ENCODE measurements at regions not wholly inside any gene's neighbourhood (a gene's known extent, or its start where the extent isn't known, plus 50 kb on each side); places are given as distances from the start of the nearest gene placed in this dataset.

DNA sequence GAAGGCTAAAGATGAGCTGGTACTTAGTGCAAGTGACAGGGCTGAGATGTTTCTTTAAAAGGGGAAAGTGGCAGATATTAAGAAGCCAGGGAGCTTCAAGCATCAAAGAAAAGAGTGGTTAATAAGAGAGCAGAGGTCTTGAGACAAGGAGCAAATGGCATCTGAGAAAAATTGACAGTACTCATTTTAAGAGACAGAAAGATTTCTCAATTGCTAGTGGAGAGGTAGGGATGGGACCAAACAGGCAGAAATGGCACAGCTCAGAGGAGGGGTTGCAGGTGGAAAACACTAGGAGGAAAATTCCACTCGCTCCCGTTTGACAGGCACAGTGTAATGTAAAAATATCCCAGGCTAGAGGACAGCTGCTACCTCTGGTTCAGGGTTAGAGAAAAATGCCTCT lies 593.4 kb upstream of the LRATD1 start:
- Mint-ChIP-seq H3K4me1 (ENCODE audit: low read depth) (no peaks in the 10 kb centered on the region), H3K27ac (no peak overlapping the region), H3K36me3 (ENCODE audit: low read depth) (no peaks in the 10 kb centered on the region), H3K9me3 (peaks cover 6% of the 10 kb centered on the region), H3K4me3 (no peak overlapping the region), H3K27me3 (no peaks in the 10 kb centered on the region)
- DNase-seq (no peak), ATAC-seq (no peak)
- POLR2A ChIA-PET: no interaction called here
- CTCF ChIA-PET: no interaction called here
- TF ChIP-seq, protein P1, sequence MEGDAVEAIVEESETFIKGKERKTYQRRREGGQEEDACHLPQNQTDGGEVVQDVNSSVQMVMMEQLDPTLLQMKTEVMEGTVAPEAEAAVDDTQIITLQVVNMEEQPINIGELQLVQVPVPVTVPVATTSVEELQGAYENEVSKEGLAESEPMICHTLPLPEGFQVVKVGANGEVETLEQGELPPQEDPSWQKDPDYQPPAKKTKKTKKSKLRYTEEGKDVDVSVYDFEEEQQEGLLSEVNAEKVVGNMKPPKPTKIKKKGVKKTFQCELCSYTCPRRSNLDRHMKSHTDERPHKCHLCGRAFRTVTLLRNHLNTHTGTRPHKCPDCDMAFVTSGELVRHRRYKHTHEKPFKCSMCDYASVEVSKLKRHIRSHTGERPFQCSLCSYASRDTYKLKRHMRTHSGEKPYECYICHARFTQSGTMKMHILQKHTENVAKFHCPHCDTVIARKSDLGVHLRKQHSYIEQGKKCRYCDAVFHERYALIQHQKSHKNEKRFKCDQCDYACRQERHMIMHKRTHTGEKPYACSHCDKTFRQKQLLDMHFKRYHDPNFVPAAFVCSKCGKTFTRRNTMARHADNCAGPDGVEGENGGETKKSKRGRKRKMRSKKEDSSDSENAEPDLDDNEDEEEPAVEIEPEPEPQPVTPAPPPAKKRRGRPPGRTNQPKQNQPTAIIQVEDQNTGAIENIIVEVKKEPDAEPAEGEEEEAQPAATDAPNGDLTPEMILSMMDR (IDR thresholded peaks at IDR 0.05): no peak
- intact Hi-C loops (cut with micrococcal nuclease): no loop called here

DNA sequence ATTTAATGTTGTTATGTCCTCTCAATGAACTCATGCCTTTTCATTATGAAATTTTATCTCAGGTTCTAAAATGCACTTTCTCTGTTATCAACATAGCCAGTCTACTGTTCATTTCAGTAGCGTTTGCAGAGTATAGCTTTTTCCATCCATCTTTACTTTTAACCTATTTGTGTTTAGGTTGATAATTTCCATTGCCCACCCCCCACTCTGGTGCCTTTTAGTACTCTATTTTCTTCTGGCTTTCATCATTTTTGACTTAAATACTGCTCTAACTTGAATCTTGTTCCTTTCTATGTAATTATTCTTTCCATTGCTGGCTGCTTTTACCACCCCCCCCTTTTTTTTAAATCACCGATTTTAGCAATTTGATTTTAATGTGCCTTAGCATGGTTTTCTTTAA lies 585.0 kb upstream of the LRATD1 start:
- intact Hi-C loops (cut with micrococcal nuclease): no loop called here

DNA sequence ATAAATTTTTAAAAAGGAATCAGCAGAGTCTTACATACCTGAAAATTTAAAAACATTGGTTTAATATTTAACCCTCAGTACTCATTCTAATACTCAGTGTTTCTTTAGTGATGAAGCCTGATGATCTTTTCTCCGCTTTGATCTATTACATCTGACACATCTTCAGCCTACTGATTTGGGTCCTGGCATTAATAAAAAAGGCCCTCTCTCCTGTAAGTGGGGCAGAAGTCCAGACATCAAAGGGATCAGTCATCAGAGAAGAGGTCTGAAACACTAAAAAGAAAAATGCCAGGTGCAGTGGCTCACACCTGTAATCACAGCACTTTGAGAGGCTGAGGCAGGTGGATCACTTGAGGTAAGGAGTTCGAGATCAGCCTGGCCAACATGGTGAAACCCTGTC lies 581.1 kb upstream of the LRATD1 start:
- POLR2A ChIA-PET: no interaction called here

More for the DNA sequence above, 585.0 kb upstream of the LRATD1 start:
- Mint-ChIP-seq H3K27ac (no peak overlapping the region), H3K4me1 (ENCODE audit: low read depth) (no peaks in the 10 kb centered on the region), H3K27me3 (no peaks in the 10 kb centered on the region), H3K36me3 (ENCODE audit: low read depth) (no peaks in the 10 kb centered on the region), H3K9me3 (peaks cover 6% of the 10 kb centered on the region), H3K4me3 (no peak overlapping the region)
- DNase-seq (no peak), ATAC-seq (no peak)
- ChIA-PET POLR2A (no interaction called here), CTCF (no interaction called here)
- TF ChIP-seq, protein P1 (IDR thresholded peaks at IDR 0.05): no peak

DNA sequence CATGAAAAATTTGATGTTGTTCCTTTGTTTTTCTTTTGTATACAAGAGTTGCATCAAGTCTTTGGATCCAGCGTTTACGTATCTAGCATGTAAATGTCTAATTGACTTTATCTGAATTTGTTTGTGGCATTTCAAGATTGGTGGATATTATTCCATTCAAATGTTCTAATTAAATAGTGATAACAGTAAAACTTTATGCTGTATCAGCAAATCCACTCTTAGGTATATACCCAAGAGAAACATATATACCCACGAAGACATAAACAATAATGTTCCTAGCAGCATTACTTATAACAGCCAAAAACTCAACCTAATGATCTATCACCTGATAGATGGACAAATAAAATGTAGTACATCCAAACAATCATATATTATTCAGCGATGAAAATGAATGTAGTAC lies 579.4 kb upstream of the LRATD1 start:
- no peak for ATAC-seq
- no peak overlapping the region for H3K4me3 Mint-ChIP-seq
- H3K9me3 Mint-ChIP-seq: peaks cover 6% of the 10 kb centered on the region
- no peaks in the 10 kb centered on the region for H3K4me1 Mint-ChIP-seq (ENCODE audit: low read depth)
- ChIA-PET POLR2A (no interaction called here), CTCF (no interaction called here)
- no peaks in the 10 kb centered on the region for H3K36me3 Mint-ChIP-seq (ENCODE audit: low read depth)
- no peaks in the 10 kb centered on the region for H3K27me3 Mint-ChIP-seq
- no peak for DNase-seq
- TF ChIP-seq, protein P1 (IDR thresholded peaks at IDR 0.05): no peak
- H3K27ac Mint-ChIP-seq: no peak overlapping the region
- intact Hi-C loops (cut with micrococcal nuclease): no loop called here

More for the DNA sequence above, 581.1 kb upstream of the LRATD1 start:
- intact Hi-C loops (cut with micrococcal nuclease): no loop called here
- H3K4me1 Mint-ChIP-seq (ENCODE audit: low read depth): no peaks in the 10 kb centered on the region
- no peak overlapping the region for H3K27ac Mint-ChIP-seq
- CTCF ChIA-PET: no interaction called here
- peaks cover 9% of the 10 kb centered on the region for H3K9me3 Mint-ChIP-seq
- TF ChIP-seq, protein P1 (IDR thresholded peaks at IDR 0.05): no peak
- H3K4me3 Mint-ChIP-seq: no peak overlapping the region
- no peak for ATAC-seq
- no peaks in the 10 kb centered on the region for H3K36me3 Mint-ChIP-seq (ENCODE audit: low read depth)
- no peak for DNase-seq
- H3K27me3 Mint-ChIP-seq: no peaks in the 10 kb centered on the region

DNA sequence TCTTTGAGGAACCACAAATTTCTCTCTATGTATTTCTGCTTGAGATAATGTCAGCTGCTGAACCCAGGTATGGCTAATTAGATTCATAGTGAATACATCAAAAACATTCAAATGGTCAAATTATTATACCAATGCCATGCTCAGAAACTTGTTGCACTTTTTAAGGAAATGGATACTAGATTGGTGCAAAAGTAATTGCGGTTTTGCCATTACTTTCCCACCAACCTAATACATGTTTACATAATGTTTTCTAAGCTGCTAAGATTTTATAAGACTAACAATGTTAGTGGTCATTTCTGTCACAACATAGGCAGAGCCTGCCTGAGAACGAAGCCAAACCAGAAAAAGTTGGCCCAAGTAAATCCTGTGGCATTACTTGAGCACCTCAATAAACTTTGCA lies 568.2 kb upstream of the LRATD1 start:
- Mint-ChIP-seq H3K36me3 (ENCODE audit: low read depth) (no peaks in the 10 kb centered on the region), H3K9me3 (peaks cover 4% of the 10 kb centered on the region), H3K27ac (no peak overlapping the region), H3K4me3 (no peak overlapping the region), H3K4me1 (ENCODE audit: low read depth) (no peaks in the 10 kb centered on the region), H3K27me3 (no peaks in the 10 kb centered on the region)
- CTCF ChIA-PET: no interaction called here
- intact Hi-C loops (cut with micrococcal nuclease): no loop called here
- ATAC-seq (no peak), DNase-seq (no peak)
- TF ChIP-seq, protein P1 (IDR thresholded peaks at IDR 0.05): no peak
- POLR2A ChIA-PET: no interaction called here

All from activated CD8-positive, alpha-beta T cell treated with anti-CD3 and anti-CD28 coated beads for 36 hours (primary cell).